ENCODE measurements at regions not wholly inside any gene's neighbourhood (a gene's known extent, or its start where the extent isn't known, plus 50 kb on each side); places are given as distances from the start of the nearest gene placed in this dataset.
A peak's percentile ranks its signal among the peaks of the same experiment; 100 is the strongest.

DNA sequence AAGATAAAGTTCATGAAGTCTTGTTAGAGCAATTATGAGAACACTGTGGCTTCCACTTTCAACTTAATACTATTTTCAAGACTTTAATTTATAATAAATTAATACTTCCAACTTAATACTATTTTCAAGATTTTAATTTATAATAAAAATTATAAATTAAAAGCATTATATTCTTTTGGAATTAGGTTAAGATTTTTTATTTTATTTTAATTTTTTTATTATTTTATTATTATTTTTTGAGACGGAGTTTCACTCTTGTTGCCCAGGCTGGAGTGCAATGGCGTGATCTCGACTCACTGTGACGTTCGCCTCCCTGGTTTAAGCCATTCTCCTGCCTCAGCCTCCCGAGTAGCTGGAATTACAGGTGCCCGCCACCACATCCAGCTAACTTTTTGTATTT lies 126.0 kb upstream of the GUCY1A1 start:
- no peak overlapping the region for H3K27ac ChIP-seq (ENCODE audit: low read depth, low read length)

GRCh38 chr4:155539746-155540145 lies 126.9 kb upstream of the GUCY1A1 start:
- Histone ChIP-seq H3K4me3 (ENCODE audit: low read depth in 1 of 2, low read length in 2 of 2) (no peak overlapping the region), H3K9me3 (ENCODE audit: control insufficient read depth in 1 of 2, low read length in 2 of 2) (no peaks in the 10 kb centered on the region), H3K36me3 (ENCODE audit: control insufficient read depth in 1 of 2, insufficient read depth in 2 of 2, low read length in 2 of 2) (no peaks in the 10 kb centered on the region), H3K27ac (ENCODE audit: low read depth, low read length) (no peak overlapping the region), H3K4me1 (ENCODE audit: control insufficient read depth in 1 of 2, insufficient read depth in 2 of 2, low read length in 2 of 2) (no peaks in the 10 kb centered on the region), H3K27me3 (ENCODE audit: control insufficient read depth in 1 of 2, insufficient read depth in 2 of 2, low read length in 2 of 2) (no peaks in the 10 kb centered on the region), H3K9ac (ENCODE audit: low read depth in 1 of 2, low read length in 2 of 2) (no peak overlapping the region)

More for the DNA sequence above, 126.0 kb upstream of the GUCY1A1 start:
- no peak overlapping the region for H3K4me3 ChIP-seq (ENCODE audit: low read depth in 1 of 2, low read length in 2 of 2)
- H3K4me1 ChIP-seq (ENCODE audit: control insufficient read depth in 1 of 2, insufficient read depth in 2 of 2, low read length in 2 of 2): no peaks in the 10 kb centered on the region
- no peaks in the 10 kb centered on the region for H3K27me3 ChIP-seq (ENCODE audit: control insufficient read depth in 1 of 2, insufficient read depth in 2 of 2, low read length in 2 of 2)
- H3K9ac ChIP-seq (ENCODE audit: low read depth in 1 of 2, low read length in 2 of 2): no peak overlapping the region
- H3K36me3 ChIP-seq (ENCODE audit: control insufficient read depth in 1 of 2, insufficient read depth in 2 of 2, low read length in 2 of 2): no peaks in the 10 kb centered on the region
- no peaks in the 10 kb centered on the region for H3K9me3 ChIP-seq (ENCODE audit: control insufficient read depth in 1 of 2, low read length in 2 of 2)

DNA sequence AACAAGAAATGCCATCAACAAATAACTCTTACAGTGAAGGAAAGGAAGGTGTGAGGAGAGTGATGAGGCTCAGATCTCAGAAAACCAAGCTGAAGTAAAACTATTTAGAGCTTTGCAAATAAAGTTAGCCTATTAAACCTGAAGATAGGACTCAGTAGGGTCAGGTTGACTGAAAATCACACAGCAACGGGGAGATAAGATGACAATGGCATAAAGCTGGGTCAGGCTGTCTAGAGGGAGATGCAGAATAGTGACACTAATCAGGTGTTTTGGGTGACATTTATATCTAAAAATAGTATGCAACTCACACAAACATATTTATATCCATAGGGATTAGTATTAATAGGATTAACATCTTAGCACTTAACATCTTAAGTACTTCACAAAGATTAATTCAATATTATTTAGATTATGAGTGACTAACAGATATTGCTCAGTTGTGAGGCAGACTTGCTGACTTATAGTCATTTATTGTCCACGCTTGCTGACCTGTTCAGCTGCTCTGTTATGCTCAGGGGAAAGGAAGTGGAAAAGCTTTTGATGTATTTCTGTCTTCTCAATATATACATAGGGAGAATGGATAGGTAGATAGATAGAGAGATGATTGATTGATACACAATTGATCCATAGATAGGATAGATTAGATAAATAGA lies 130.7 kb upstream of the GUCY1A1 start:
- Histone ChIP-seq H3K9ac (ENCODE audit: low read depth in 1 of 2, low read length in 2 of 2) (no peak overlapping the region), H3K4me3 (ENCODE audit: low read depth in 1 of 2, low read length in 2 of 2) (no peak overlapping the region), H3K27me3 (ENCODE audit: control insufficient read depth in 1 of 2, insufficient read depth in 2 of 2, low read length in 2 of 2) (no peaks in the 10 kb centered on the region), H3K36me3 (ENCODE audit: control insufficient read depth in 1 of 2, insufficient read depth in 2 of 2, low read length in 2 of 2) (no peaks in the 10 kb centered on the region), H3K9me3 (ENCODE audit: control insufficient read depth in 1 of 2, low read length in 2 of 2) (no peaks in the 10 kb centered on the region), H3K27ac (ENCODE audit: low read depth, low read length) (no peak overlapping the region), H3K4me1 (ENCODE audit: control insufficient read depth in 1 of 2, insufficient read depth in 2 of 2, low read length in 2 of 2) (no peaks in the 10 kb centered on the region)

DNA sequence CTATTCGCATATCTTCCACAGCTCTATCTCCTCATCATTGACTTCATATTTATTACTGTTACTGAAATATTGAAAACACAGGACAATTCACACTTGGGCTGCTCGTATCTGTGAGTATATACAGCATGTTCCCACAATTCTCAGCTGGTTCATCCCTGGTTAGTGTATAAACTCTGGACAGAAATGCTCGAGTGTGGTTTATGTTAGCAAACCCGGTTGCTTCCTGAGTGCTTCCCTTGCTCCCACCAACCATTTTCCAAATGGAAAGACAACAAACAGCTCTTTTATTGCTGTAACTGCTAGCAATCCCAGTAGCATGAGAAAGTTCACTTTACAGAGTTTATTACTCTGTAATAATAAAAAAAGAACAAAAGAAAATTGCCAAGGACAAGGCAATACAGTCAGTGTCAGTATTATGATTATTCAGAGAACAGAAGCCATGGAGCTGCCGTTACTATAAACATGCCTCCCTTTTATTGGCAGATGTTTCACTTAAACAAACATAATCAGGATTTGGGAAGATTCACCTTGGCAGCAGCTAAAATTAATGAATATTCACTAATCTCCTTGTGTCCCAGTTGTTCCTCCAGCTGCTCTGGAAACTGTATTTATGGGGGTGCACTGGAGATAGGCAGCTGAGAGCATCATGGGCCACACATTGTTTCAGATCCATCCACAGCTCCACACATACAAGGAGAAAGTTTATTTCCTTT lies 134.1 kb upstream of the GUCY1A1 start:
- Histone ChIP-seq H3K4me1 (ENCODE audit: control insufficient read depth in 1 of 2, insufficient read depth in 2 of 2, low read length in 2 of 2) (no peaks in the 10 kb centered on the region), H3K27me3 (ENCODE audit: control insufficient read depth in 1 of 2, insufficient read depth in 2 of 2, low read length in 2 of 2) (no peaks in the 10 kb centered on the region), H3K9me3 (ENCODE audit: control insufficient read depth in 1 of 2, low read length in 2 of 2) (no peaks in the 10 kb centered on the region), H3K9ac (ENCODE audit: low read depth in 1 of 2, low read length in 2 of 2) (no peak overlapping the region), H3K36me3 (ENCODE audit: control insufficient read depth in 1 of 2, insufficient read depth in 2 of 2, low read length in 2 of 2) (no peaks in the 10 kb centered on the region), H3K27ac (ENCODE audit: low read depth, low read length) (no peak overlapping the region), H3K4me3 (ENCODE audit: low read depth in 1 of 2, low read length in 2 of 2) (no peak overlapping the region)

DNA sequence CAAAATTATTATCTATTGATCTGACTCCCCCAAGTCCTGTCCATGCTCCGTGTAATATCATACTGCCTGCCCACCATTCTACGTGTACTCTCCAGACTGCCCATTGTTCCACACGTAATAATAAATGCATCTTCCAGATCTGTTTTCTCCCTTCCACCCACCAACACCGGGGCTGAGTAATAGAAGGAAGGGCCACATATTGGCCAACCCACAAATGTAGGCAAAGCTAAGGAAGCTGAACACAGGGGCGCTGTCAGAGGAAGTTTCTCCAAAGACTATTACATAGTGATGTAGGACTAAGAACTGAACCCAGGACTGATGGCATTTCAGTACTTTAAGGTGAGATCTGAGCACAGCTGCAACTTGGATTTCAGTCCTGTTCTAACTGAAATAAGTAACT lies 135.8 kb upstream of the GUCY1A1 start:
- no peaks in the 10 kb centered on the region for H3K36me3 ChIP-seq (ENCODE audit: control insufficient read depth in 1 of 2, insufficient read depth in 2 of 2, low read length in 2 of 2)
- H3K4me1 ChIP-seq (ENCODE audit: control insufficient read depth in 1 of 2, insufficient read depth in 2 of 2, low read length in 2 of 2): no peaks in the 10 kb centered on the region
- H3K4me3 ChIP-seq (ENCODE audit: low read depth in 1 of 2, low read length in 2 of 2): no peak overlapping the region
- H3K9ac ChIP-seq (ENCODE audit: low read depth in 1 of 2, low read length in 2 of 2): no peak overlapping the region
- H3K27me3 ChIP-seq (ENCODE audit: control insufficient read depth in 1 of 2, insufficient read depth in 2 of 2, low read length in 2 of 2): no peaks in the 10 kb centered on the region
- H3K9me3 ChIP-seq (ENCODE audit: control insufficient read depth in 1 of 2, low read length in 2 of 2): no peaks in the 10 kb centered on the region
- H3K27ac ChIP-seq (ENCODE audit: low read depth, low read length): no peak overlapping the region

DNA sequence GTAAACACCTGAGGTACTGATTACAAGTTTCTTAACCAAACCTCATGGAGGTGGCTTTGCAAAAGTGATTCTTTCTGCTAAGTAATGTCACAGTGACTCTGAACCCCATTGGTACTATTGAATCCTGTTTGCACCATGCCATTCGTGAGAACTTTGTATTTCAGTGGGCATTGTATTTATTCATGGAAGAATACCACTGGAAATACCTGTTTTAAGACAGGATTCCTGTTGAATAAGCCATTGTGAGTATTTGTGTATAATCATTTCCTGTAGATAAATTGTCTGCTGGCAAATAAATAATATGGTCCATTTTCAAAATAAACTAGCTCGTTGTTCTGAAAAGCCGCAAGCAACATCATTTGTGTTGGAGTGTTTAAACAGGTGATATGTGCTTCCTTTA lies 136.4 kb upstream of the GUCY1A1 start:
- Histone ChIP-seq H3K27ac (ENCODE audit: low read depth, low read length) (no peak overlapping the region), H3K4me3 (ENCODE audit: low read depth in 1 of 2, low read length in 2 of 2) (no peak overlapping the region), H3K27me3 (ENCODE audit: control insufficient read depth in 1 of 2, insufficient read depth in 2 of 2, low read length in 2 of 2) (no peaks in the 10 kb centered on the region), H3K9ac (ENCODE audit: low read depth in 1 of 2, low read length in 2 of 2) (no peak overlapping the region), H3K9me3 (ENCODE audit: control insufficient read depth in 1 of 2, low read length in 2 of 2) (no peaks in the 10 kb centered on the region), H3K4me1 (ENCODE audit: control insufficient read depth in 1 of 2, insufficient read depth in 2 of 2, low read length in 2 of 2) (no peaks in the 10 kb centered on the region), H3K36me3 (ENCODE audit: control insufficient read depth in 1 of 2, insufficient read depth in 2 of 2, low read length in 2 of 2) (no peaks in the 10 kb centered on the region)

DNA sequence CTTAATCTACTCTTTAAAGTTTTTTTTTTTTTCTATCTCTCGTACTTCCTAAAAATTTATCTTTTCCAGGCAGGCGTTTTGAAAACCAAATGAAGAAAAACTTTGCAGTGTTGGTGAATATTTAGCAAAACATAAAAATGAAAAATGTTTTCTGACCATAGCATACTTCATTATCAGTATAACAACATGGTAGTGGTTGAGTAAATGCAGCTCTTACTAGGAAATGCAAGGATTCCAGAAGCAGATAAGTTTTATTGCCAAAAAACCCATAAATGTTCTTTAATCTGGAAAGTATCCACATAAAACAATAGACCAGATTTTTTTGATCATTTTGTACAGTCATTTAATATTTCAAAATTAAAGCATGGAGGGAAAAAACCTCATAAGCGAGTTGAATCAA lies 136.9 kb upstream of the GUCY1A1 start:
- no peaks in the 10 kb centered on the region for H3K36me3 ChIP-seq (ENCODE audit: control insufficient read depth in 1 of 2, insufficient read depth in 2 of 2, low read length in 2 of 2)
- no peak overlapping the region for H3K4me3 ChIP-seq (ENCODE audit: low read depth in 1 of 2, low read length in 2 of 2)
- no peak overlapping the region for H3K9ac ChIP-seq (ENCODE audit: low read depth in 1 of 2, low read length in 2 of 2)

DNA sequence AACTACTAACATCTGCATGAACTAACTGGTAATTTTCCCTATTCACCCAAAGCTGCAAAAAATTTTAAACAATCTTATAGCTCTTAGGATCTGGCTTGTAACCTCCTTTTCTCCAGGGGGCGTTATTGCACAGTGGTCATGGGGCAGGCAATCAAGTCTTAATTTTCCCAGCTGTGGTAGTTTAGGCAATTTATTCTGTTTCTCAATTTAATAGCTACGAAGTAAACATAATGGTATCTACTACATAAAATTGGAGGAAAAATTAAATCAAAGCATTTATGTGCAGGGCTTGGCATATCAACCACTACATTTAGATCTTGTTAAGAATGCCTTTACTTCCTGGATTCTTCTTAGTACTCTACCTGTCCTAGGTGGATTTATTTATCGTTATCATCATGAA lies 137.4 kb upstream of the GUCY1A1 start:
- H3K27me3 ChIP-seq (ENCODE audit: control insufficient read depth in 1 of 2, insufficient read depth in 2 of 2, low read length in 2 of 2): no peaks in the 10 kb centered on the region
- no peak overlapping the region for H3K4me3 ChIP-seq (ENCODE audit: low read depth in 1 of 2, low read length in 2 of 2)
- H3K9ac ChIP-seq (ENCODE audit: low read depth in 1 of 2, low read length in 2 of 2): no peak overlapping the region
- H3K4me1 ChIP-seq (ENCODE audit: control insufficient read depth in 1 of 2, insufficient read depth in 2 of 2, low read length in 2 of 2): no peaks in the 10 kb centered on the region
- no peak overlapping the region for H3K27ac ChIP-seq (ENCODE audit: low read depth, low read length)
- H3K36me3 ChIP-seq (ENCODE audit: control insufficient read depth in 1 of 2, insufficient read depth in 2 of 2, low read length in 2 of 2): no peaks in the 10 kb centered on the region
- no peaks in the 10 kb centered on the region for H3K9me3 ChIP-seq (ENCODE audit: control insufficient read depth in 1 of 2, low read length in 2 of 2)

More for the DNA sequence above, 136.9 kb upstream of the GUCY1A1 start:
- no peaks in the 10 kb centered on the region for H3K4me1 ChIP-seq (ENCODE audit: control insufficient read depth in 1 of 2, insufficient read depth in 2 of 2, low read length in 2 of 2)
- H3K27ac ChIP-seq (ENCODE audit: low read depth, low read length): no peak overlapping the region
- H3K27me3 ChIP-seq (ENCODE audit: control insufficient read depth in 1 of 2, insufficient read depth in 2 of 2, low read length in 2 of 2): no peaks in the 10 kb centered on the region
- no peaks in the 10 kb centered on the region for H3K9me3 ChIP-seq (ENCODE audit: control insufficient read depth in 1 of 2, low read length in 2 of 2)

DNA sequence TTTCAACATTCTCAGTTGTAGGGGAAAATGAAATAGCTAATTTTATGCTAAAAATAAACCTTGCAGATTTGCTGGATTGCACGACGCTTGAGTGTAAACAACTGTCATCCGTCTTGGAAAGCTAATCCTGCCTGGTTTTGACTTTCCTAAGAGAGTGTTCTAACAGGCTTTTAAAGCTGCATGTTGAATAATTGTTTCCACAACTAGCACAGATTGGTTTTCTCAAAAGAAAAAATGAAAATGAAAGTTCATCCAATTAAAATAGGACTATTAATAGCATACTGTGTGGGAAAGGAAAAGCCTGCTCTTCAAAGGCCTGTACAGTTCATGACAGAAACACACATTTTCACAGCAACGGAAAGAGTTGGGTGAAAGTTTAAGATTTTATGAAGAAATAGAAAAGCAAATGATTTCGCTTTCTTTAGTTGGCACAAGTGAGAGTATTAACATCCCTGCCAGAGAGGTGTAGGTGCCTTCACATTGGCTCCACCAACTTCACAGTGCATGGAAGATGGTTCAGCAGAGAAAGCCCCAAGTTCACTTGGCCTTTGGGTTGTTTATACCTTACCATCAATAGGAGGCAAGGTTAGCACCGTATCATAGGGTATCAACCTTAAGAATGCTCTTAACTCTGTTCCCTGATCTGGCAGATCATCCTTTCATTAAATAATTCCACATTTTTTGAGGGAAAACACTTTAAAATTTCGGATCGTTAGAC lies 140.0 kb upstream of the GUCY1A1 start:
- Histone ChIP-seq H3K36me3 (ENCODE audit: control insufficient read depth in 1 of 2, insufficient read depth in 2 of 2, low read length in 2 of 2) (no peaks in the 10 kb centered on the region), H3K27me3 (ENCODE audit: control insufficient read depth in 1 of 2, insufficient read depth in 2 of 2, low read length in 2 of 2) (no peaks in the 10 kb centered on the region), H3K9ac (ENCODE audit: low read depth in 1 of 2, low read length in 2 of 2) (peak overlapping the region in 1 of 2 donors; percentile 15), H3K4me1 (ENCODE audit: control insufficient read depth in 1 of 2, insufficient read depth in 2 of 2, low read length in 2 of 2) (no peaks in the 10 kb centered on the region), H3K27ac (ENCODE audit: low read depth, low read length) (peak overlapping the region; percentile 30), H3K4me3 (ENCODE audit: low read depth in 1 of 2, low read length in 2 of 2) (no peak overlapping the region), H3K9me3 (ENCODE audit: control insufficient read depth in 1 of 2, low read length in 2 of 2) (no peaks in the 10 kb centered on the region)

- Histone ChIP-seq H3K27me3 (ENCODE audit: control insufficient read depth in 1 of 2, insufficient read depth in 2 of 2, low read length in 2 of 2) (no peaks in the 10 kb centered on the region), H3K27ac (ENCODE audit: low read depth, low read length) (no peak overlapping the region), H3K4me1 (ENCODE audit: control insufficient read depth in 1 of 2, insufficient read depth in 2 of 2, low read length in 2 of 2) (no peaks in the 10 kb centered on the region), H3K36me3 (ENCODE audit: control insufficient read depth in 1 of 2, insufficient read depth in 2 of 2, low read length in 2 of 2) (no peaks in the 10 kb centered on the region), H3K4me3 (ENCODE audit: low read depth in 1 of 2, low read length in 2 of 2) (no peak overlapping the region), H3K9me3 (ENCODE audit: control insufficient read depth in 1 of 2, low read length in 2 of 2) (peaks cover 0 to 3% of the 10 kb centered on the region in 2 donors), H3K9ac (ENCODE audit: low read depth in 1 of 2, low read length in 2 of 2) (no peak overlapping the region)
Measured at GRCh38 chr4:155524926-155525455, 141.7 kb upstream of the GUCY1A1 start.

Data from duodenal mucosa (tissue), 2 donors.